ENCODE measurements at regions not wholly inside any gene's neighbourhood (a gene's known extent, or its start where the extent isn't known, plus 50 kb on each side); places are given as distances from the start of the nearest gene placed in this dataset.
"Not testable (repeated sequence)": the region's sequence is repeated elsewhere in the genome, so short reads cannot be mapped to it uniquely, and the experiment has no call there.

DNA sequence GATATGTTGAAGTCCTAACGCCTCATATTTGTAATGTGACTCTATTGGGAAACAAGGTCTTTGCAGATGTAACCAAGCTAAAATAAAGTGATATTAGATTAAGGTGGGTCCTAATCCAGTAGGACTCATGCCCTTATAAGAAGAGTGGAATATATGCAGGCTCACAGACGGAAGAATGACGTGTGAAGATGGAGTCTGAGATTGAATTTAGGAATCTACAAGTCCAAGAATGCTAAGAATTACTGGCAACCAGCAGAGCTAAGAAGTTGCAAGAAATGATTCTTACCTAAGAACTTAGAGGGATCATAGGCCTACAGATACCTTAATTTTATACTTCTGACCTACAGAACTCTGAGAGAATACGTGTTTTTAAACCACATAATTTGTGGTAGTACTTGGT, 350.0 kb upstream of the ST8SIA4 start:
- Histone ChIP-seq H3K4me3 (no peak overlapping the region), H3K27me3 (no peaks in the 10 kb centered on the region), H3K9me3 (no peaks in the 10 kb centered on the region), H3K36me3 (no peaks in the 10 kb centered on the region), H3K27ac (no peak overlapping the region), H3K4me1 (no peaks in the 10 kb centered on the region)
- TF ChIP-seq, protein P1, sequence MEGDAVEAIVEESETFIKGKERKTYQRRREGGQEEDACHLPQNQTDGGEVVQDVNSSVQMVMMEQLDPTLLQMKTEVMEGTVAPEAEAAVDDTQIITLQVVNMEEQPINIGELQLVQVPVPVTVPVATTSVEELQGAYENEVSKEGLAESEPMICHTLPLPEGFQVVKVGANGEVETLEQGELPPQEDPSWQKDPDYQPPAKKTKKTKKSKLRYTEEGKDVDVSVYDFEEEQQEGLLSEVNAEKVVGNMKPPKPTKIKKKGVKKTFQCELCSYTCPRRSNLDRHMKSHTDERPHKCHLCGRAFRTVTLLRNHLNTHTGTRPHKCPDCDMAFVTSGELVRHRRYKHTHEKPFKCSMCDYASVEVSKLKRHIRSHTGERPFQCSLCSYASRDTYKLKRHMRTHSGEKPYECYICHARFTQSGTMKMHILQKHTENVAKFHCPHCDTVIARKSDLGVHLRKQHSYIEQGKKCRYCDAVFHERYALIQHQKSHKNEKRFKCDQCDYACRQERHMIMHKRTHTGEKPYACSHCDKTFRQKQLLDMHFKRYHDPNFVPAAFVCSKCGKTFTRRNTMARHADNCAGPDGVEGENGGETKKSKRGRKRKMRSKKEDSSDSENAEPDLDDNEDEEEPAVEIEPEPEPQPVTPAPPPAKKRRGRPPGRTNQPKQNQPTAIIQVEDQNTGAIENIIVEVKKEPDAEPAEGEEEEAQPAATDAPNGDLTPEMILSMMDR (IDR thresholded peaks at IDR 0.05) = no peak
- TF ChIP-seq POLR2AphosphoS5 (IDR thresholded peaks at IDR 0.05) (no peak), POLR2A (IDR thresholded peaks at IDR 0.05) (no peak), EP300 (IDR thresholded peaks at IDR 0.05) (no peak)
- no peak for DNase-seq (ENCODE audit: low spot score in 2 of 2)
- WGBS = 71% methylated on average over 4 of the region's 4 CpGs

DNA sequence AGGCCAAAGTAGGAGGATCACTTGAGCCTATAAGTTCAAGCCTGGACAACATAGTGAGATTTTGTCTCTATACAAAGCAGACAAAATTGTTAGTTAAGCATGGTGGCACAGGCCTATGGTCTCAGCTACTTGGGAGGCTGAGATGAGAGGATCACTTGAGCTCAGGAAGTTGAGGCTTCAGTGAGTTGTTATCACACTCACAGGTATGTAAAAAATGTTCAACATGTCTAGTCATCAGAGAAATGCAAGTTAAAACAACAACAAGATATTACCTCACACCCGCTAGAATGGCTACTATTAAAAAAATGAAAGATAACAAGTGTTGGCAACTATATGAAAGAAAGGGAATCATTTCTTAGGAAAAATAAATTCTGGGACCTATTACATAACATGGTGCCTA, 341.5 kb upstream of the ST8SIA4 start:
- WGBS = 80% methylated on average over 1 of the region's 1 CpG
- Histone ChIP-seq H3K36me3 (no peaks in the 10 kb centered on the region), H3K9me3 (no peaks in the 10 kb centered on the region), H3K4me3 (no peak overlapping the region), H3K27ac (no peak overlapping the region), H3K27me3 (no peaks in the 10 kb centered on the region), H3K4me1 (no peaks in the 10 kb centered on the region)
- TF ChIP-seq POLR2A (IDR thresholded peaks at IDR 0.05) = no peak
- TF ChIP-seq EP300 (IDR thresholded peaks at IDR 0.05) = no peak
- TF ChIP-seq POLR2AphosphoS5 (IDR thresholded peaks at IDR 0.05) = no peak
- TF ChIP-seq, protein P1 (IDR thresholded peaks at IDR 0.05) = no peak
- DNase-seq (ENCODE audit: low spot score in 2 of 2) = no peak

DNA sequence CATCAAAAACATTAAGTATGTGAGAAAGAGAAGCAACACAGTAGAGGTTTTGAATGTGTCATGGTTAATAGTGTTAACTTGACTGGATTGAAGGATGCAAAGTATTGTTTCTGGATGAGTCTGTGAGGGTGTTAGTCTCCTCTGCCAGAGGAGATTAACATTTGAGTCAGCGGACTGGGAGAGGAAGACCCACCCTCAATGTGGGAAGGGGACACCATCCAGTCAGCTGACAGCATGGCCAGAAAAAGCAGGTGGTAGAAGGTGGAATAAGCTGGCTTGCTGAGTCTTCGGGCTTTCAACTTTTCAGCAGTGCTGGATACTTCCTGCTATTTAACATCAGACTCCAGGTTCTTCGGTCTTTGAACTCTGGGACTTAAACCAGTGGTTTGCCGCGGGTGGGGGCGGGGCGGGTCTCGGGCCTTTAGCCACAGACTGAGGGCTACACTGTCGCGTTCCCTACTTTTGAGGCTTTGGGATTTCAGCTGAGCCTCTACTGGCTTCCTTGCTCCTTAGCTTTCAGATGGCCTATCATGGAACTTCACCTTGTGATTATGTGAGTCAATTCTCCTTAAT, 309.9 kb upstream of the ST8SIA4 start:
- WGBS = 79% methylated on average over 10 of the region's 10 CpGs
- TF ChIP-seq EP300 (IDR thresholded peaks at IDR 0.05) (no peak), POLR2AphosphoS5 (IDR thresholded peaks at IDR 0.05) (no peak), POLR2A (IDR thresholded peaks at IDR 0.05) (no peak)
- TF ChIP-seq, protein P1 (IDR thresholded peaks at IDR 0.05) = no peak

DNA sequence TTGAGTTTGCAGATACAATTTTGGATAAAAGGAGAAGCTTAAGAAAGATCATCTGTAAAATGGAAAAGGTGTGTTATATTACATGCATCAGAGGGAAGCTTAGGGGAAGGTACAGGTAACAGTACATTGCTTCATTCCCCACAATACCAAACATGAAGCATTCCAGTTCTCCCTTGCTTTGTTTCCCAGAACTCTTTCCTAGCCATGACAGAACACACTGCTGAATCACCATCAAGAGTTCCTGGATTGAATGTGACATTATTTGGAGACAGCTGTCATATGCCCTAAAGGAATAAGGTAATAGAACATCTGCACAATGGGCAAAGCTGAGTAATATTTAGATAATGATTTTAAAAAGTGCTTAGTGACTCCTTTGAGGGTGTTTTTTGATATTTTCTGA, 303.5 kb upstream of the ST8SIA4 start:
- Histone ChIP-seq H3K9me3 (no peaks in the 10 kb centered on the region), H3K27me3 (no peaks in the 10 kb centered on the region), H3K4me1 (no peaks in the 10 kb centered on the region), H3K4me3 (no peak overlapping the region), H3K36me3 (no peaks in the 10 kb centered on the region), H3K27ac (no peak overlapping the region)
- TF ChIP-seq POLR2AphosphoS5 (IDR thresholded peaks at IDR 0.05) (no peak), EP300 (IDR thresholded peaks at IDR 0.05) (no peak), POLR2A (IDR thresholded peaks at IDR 0.05) (no peak)
- TF ChIP-seq, protein P1 (IDR thresholded peaks at IDR 0.05) = no peak
- no peak for DNase-seq (ENCODE audit: low spot score in 2 of 2)

More for the DNA sequence above, 309.9 kb upstream of the ST8SIA4 start:
- H3K27ac ChIP-seq = no peak overlapping the region
- no peaks in the 10 kb centered on the region for H3K27me3 ChIP-seq
- H3K36me3 ChIP-seq = no peaks in the 10 kb centered on the region
- H3K9me3 ChIP-seq = no peaks in the 10 kb centered on the region
- DNase-seq (ENCODE audit: low spot score in 2 of 2) = no peak
- no peak overlapping the region for H3K4me3 ChIP-seq
- H3K4me1 ChIP-seq = no peaks in the 10 kb centered on the region

DNA sequence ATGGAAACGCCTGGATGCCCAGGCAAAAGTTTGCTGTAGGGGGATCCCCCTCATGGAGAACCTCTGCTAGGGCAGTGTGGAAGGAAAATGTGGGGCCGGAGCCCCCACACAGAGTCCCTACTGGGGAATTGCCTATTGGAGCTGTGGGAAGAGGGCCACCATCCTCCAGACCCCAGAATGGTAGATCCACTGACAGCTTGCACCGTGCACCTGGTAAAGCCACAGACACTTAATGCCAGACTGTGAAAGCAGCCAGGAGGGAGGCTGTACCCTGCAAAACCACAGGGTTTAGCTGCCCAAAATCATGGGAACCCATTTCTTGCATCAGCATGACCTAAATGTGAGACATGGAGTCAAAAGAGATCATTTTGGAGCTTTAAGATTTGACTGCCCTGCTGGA, 302.0 kb upstream of the ST8SIA4 start:
- not testable (repeated sequence) for H3K27ac ChIP-seq; DNase-seq (ENCODE audit: low spot score in 2 of 2); H3K27me3 ChIP-seq; H3K4me1 ChIP-seq; H3K36me3 ChIP-seq; H3K4me3 ChIP-seq; H3K9me3 ChIP-seq
- 78% methylated on average over 2 of the region's 3 CpGs for WGBS

DNA sequence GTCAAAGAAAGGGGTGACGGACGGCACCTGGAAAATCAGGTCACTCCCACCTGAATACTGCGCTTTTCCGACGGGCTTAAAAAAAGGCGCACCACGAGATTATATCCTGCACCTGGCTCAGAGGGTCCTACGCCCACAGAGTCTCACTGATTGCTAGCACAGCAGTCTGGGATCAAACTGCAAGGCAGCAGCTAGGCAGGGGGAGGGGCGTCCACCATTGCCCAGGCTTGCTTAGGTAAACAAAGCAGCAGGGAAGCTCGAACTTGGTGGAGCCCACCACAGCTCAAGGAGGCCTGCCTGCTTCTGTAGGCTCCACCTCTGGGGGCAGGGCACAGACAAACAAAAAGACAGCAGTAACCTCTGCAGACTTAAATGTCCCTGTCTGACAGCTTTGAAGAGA, 277.3 kb upstream of the ST8SIA4 start:
- not testable (repeated sequence) for DNase-seq (ENCODE audit: low spot score in 2 of 2); H3K27me3 ChIP-seq; H3K4me1 ChIP-seq; H3K4me3 ChIP-seq; H3K36me3 ChIP-seq; H3K9me3 ChIP-seq; H3K27ac ChIP-seq
- 84% methylated on average over 8 of the region's 10 CpGs for WGBS

All from suprapubic skin (tissue), 4 donors.